Vagina (tissue), 2 donors: ENCODE measurements at regions not wholly inside any gene's neighbourhood (a gene's known extent, or its start where the extent isn't known, plus 50 kb on each side); places are given as distances from the start of the nearest gene placed in this dataset.

Experiments
- POLR2A ChIP-seq, 2 donors: fragments of 450-650 bp; IDR thresholded peaks; one replicate each; pipeline ENCODE4 v1.6.1; 2017; ENCODE audit warnings: antibody characterized with exemption in 2 of 2, mild to moderate bottlenecking in 2 of 2, moderate library complexity in 2 of 2
- POLR2AphosphoS5 ChIP-seq, 2 donors: sonication (generic); formaldehyde crosslinking; IDR thresholded peaks; one replicate each; pipeline ENCODE4 v1.9.0; 2017; ENCODE audit warnings: antibody characterized with exemption in 2 of 2, mild to moderate bottlenecking in 2 of 2, low read depth in 1 of 2; ENCODE audit not compliant: insufficient read depth in 1 of 2
- TF ChIP-seq, protein P1 (sequence below), 3 experiments: fragments of 450-650 bp in 2 of 3; fragments of 200-600 bp in 1 of 3; sonication (generic) in 1 of 3; IDR thresholded peaks; one replicate each; pipeline ENCODE4 v1.5.1; 2017 to 2019; ENCODE audit warnings: antibody characterized with exemption in 3 of 3, mild to moderate bottlenecking in 2 of 3, moderate library complexity in 2 of 3

DNA sequence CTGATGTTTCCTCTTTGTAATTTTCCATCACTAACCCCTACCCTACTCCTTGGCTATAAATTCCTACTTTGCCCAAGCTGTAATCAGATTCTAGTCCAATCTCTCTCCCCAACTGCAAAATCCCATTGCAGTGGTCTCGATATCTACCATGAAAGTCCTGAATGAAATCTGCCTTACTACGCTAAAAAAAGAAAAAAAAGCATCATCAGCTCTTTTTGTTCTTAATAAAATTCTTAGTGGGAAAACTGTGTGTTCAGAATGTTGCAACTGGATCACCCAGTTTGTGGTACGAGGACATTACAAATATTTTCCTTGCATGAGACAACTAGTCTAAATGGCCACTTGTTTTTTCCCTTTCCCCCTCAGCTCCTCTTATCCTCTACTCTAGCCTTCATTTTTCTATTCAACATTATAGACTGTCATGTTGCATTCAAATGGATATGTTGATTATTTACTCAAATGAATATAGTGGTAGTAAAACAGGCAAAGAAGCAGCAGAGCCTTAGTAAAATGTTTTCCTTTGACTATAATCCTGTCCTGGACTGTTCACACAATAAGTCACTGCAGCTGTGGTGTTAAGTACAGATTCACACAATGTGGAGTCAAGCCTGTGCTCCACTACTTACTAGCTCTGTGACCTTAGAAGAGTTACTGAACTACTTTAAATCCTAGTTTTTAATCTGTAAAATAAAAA is 527.1 kb upstream of the MARCKS start:
- TF ChIP-seq, protein P1, sequence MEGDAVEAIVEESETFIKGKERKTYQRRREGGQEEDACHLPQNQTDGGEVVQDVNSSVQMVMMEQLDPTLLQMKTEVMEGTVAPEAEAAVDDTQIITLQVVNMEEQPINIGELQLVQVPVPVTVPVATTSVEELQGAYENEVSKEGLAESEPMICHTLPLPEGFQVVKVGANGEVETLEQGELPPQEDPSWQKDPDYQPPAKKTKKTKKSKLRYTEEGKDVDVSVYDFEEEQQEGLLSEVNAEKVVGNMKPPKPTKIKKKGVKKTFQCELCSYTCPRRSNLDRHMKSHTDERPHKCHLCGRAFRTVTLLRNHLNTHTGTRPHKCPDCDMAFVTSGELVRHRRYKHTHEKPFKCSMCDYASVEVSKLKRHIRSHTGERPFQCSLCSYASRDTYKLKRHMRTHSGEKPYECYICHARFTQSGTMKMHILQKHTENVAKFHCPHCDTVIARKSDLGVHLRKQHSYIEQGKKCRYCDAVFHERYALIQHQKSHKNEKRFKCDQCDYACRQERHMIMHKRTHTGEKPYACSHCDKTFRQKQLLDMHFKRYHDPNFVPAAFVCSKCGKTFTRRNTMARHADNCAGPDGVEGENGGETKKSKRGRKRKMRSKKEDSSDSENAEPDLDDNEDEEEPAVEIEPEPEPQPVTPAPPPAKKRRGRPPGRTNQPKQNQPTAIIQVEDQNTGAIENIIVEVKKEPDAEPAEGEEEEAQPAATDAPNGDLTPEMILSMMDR (IDR thresholded peaks at IDR 0.05), result no peak
- TF ChIP-seq POLR2A (IDR thresholded peaks at IDR 0.05) (no peak), POLR2AphosphoS5 (IDR thresholded peaks at IDR 0.05; ENCODE audit: insufficient read depth in 1 of 2, low read depth in 1 of 2) (no peak)
